Upper lobe of left lung (tissue), 6 donors: ENCODE measurements at regions not wholly inside any gene's neighbourhood (a gene's known extent, or its start where the extent isn't known, plus 50 kb on each side); places are given as distances from the start of the nearest gene placed in this dataset.

Source experiments
- ATAC-seq, 2 donors: fragments of 200-7000 bp; cut with Tn5 transposase; one replicate each; pipeline ENCODE4 v1.9.1; 2022; ENCODE audit warnings: mild to moderate bottlenecking in 2 of 2, moderate library complexity in 2 of 2; ENCODE audit not compliant: low FRiP score in 2 of 2
- DNase-seq, 2 donors: peaks; one replicate each; pipeline ENCODE4 v3.0.0-alpha.2; 2019 to 2020
- H3K27ac ChIP-seq, 4 donors: fragments of 200-600 bp; sonication (generic); one replicate each; pipeline ENCODE4 v1.5.1; 2016 to 2019
- H3K27me3 ChIP-seq, 4 donors: fragments of 200-600 bp; sonication (generic); one replicate each; pipeline ENCODE4 v1.5.1; 2017 to 2019
- H3K36me3 ChIP-seq, 4 donors: fragments of 200-600 bp; sonication (generic); one replicate each; pipeline ENCODE4 v1.5.1; 2016 to 2019
- H3K4me1 ChIP-seq, 4 donors: fragments of 200-600 bp; sonication (generic); one replicate each; pipeline ENCODE4 v1.5.1; 2018 to 2019
- H3K4me3 ChIP-seq, 4 donors: fragments of 200-600 bp; sonication (generic); one replicate each; pipeline ENCODE4 v1.5.1; 2017 to 2019; ENCODE audit warnings: mild to moderate bottlenecking in 2 of 4, moderate library complexity in 1 of 4
- H3K9me3 ChIP-seq, 4 donors: fragments of 200-600 bp; sonication (generic); one replicate each; pipeline ENCODE4 v1.5.1; 2018 to 2019
- CTCF ChIP-seq, 6 experiments: fragments of 450-650 bp in 4 of 6; fragments of 200-600 bp in 2 of 6; sonication (generic) in 2 of 6; IDR thresholded peaks; one replicate each; pipeline ENCODE4 v1.5.1; 2016 to 2019; ENCODE audit warnings: antibody characterized with exemption in 6 of 6
- EP300 ChIP-seq, 4 donors: sonication (generic); formaldehyde crosslinking; IDR thresholded peaks; one replicate each; pipeline ENCODE4 v1.5.1; 2017; ENCODE audit warnings: antibody characterized with exemption in 4 of 4, control low read depth in 2 of 4
- POLR2A ChIP-seq, 4 donors: fragments of 450-650 bp; IDR thresholded peaks; one replicate each; pipeline ENCODE4 v1.5.1; 2016 to 2017; ENCODE audit warnings: antibody characterized with exemption in 4 of 4, mild to moderate bottlenecking in 2 of 4
- POLR2AphosphoS5 ChIP-seq, 2 donors: sonication (generic); formaldehyde crosslinking; IDR thresholded peaks; one replicate each; pipeline ENCODE4 v1.5.1; 2017; ENCODE audit warnings: antibody characterized with exemption in 2 of 2
- WGBS, 2 donors: methylation state at CpG; one replicate each; pipeline ENCODE4 v1.1.5; 2017 to 2018; 5-methylcytosine and 5-hydroxymethylcytosine counted together
- donor health status: DM: no; HTN: no; CAD: no; lungs with moderate emphysema.
- donor health status: DM: no; HTN: yes; CAD: no; lungs with severe emphysema.

GRCh38 chr1:194940336-194941030 is 1667.8 kb downstream of the KCNT2 start:
- no peaks in the 10 kb centered on the region for H3K9me3 ChIP-seq
- H3K4me3 ChIP-seq: no peak overlapping the region
- DNase-seq: no peak
- 80 to 84% methylated on average over 2 of the region's 2 CpGs for WGBS, 2 donors
- no peak overlapping the region for H3K27ac ChIP-seq
- no peak for TF ChIP-seq EP300 (IDR thresholded peaks at IDR 0.05)
- TF ChIP-seq POLR2A (IDR thresholded peaks at IDR 0.05): no peak
- TF ChIP-seq POLR2AphosphoS5 (IDR thresholded peaks at IDR 0.05): no peak
- no peak for TF ChIP-seq CTCF (IDR thresholded peaks at IDR 0.05)
- H3K36me3 ChIP-seq: no peaks in the 10 kb centered on the region
- no peak for ATAC-seq
- no peaks in the 10 kb centered on the region for H3K4me1 ChIP-seq
- no peaks in the 10 kb centered on the region for H3K27me3 ChIP-seq

- Histone ChIP-seq H3K27me3 (no peaks in the 10 kb centered on the region), H3K9me3 (no peaks in the 10 kb centered on the region), H3K4me3 (no peak overlapping the region), H3K4me1 (no peaks in the 10 kb centered on the region), H3K36me3 (no peaks in the 10 kb centered on the region), H3K27ac (no peak overlapping the region)
- TF ChIP-seq POLR2A (IDR thresholded peaks at IDR 0.05): no peak
- TF ChIP-seq POLR2AphosphoS5 (IDR thresholded peaks at IDR 0.05): no peak
- ATAC-seq (no peak), DNase-seq (no peak)
- WGBS, 2 donors: 79 to 82% methylated on average over 3 of the region's 3 CpGs
These were observed 1672.4 kb downstream of the KCNT2 start for GRCh38 chr1:194935864-194936263.

GRCh38 chr1:194931166-194931565 is 1677.1 kb downstream of the KCNT2 start:
- Histone ChIP-seq H3K27ac (no peak overlapping the region), H3K9me3 (no peaks in the 10 kb centered on the region), H3K4me3 (no peak overlapping the region), H3K36me3 (no peaks in the 10 kb centered on the region), H3K4me1 (no peaks in the 10 kb centered on the region), H3K27me3 (no peaks in the 10 kb centered on the region)
- TF ChIP-seq POLR2A (IDR thresholded peaks at IDR 0.05): no peak
- no peak for TF ChIP-seq POLR2AphosphoS5 (IDR thresholded peaks at IDR 0.05)
- no peak for TF ChIP-seq CTCF (IDR thresholded peaks at IDR 0.05)
- no peak for TF ChIP-seq EP300 (IDR thresholded peaks at IDR 0.05)
- no peak for ATAC-seq
- DNase-seq: no peak
- WGBS, 2 donors: 40 to 67% methylated on average over 1 of the region's 1 CpG

- Histone ChIP-seq H3K4me1 (no peaks in the 10 kb centered on the region), H3K36me3 (no peaks in the 10 kb centered on the region), H3K27me3 (no peaks in the 10 kb centered on the region), H3K27ac (no peak overlapping the region), H3K9me3 (no peaks in the 10 kb centered on the region), H3K4me3 (no peak overlapping the region)
- 59 to 61% methylated on average over 2 of the region's 2 CpGs for WGBS, 2 donors
- DNase-seq (no peak), ATAC-seq (no peak)
- TF ChIP-seq EP300 (IDR thresholded peaks at IDR 0.05) (no peak), POLR2AphosphoS5 (IDR thresholded peaks at IDR 0.05) (no peak), POLR2A (IDR thresholded peaks at IDR 0.05) (no peak), CTCF (IDR thresholded peaks at IDR 0.05) (no peak)
These were observed 1678.1 kb downstream of the KCNT2 start for GRCh38 chr1:194930132-194930531.

- H3K36me3 ChIP-seq: no peaks in the 10 kb centered on the region
- H3K4me1 ChIP-seq: no peaks in the 10 kb centered on the region
- DNase-seq (no peak), ATAC-seq (no peak)
- TF ChIP-seq CTCF (IDR thresholded peaks at IDR 0.05): no peak
- no peak for TF ChIP-seq POLR2AphosphoS5 (IDR thresholded peaks at IDR 0.05)
- no peak for TF ChIP-seq EP300 (IDR thresholded peaks at IDR 0.05)
- no peak for TF ChIP-seq POLR2A (IDR thresholded peaks at IDR 0.05)
- no peak overlapping the region for H3K4me3 ChIP-seq
- H3K27me3 ChIP-seq: no peaks in the 10 kb centered on the region
- H3K27ac ChIP-seq: no peak overlapping the region
- no peaks in the 10 kb centered on the region for H3K9me3 ChIP-seq
These were observed 1678.9 kb downstream of the KCNT2 start for GRCh38 chr1:194929357-194929756.
